ENCODE measurements at regions not wholly inside any gene's neighbourhood (a gene's known extent, or its start where the extent isn't known, plus 50 kb on each side); places are given as distances from the start of the nearest gene placed in this dataset.

GRCh38 chr9:21634951-21635350, 152.8 kb upstream of the IFNE start:
- Histone ChIP-seq H3K4me2 (ENCODE audit: control insufficient read depth, extremely low read depth, insufficient read depth, low read depth, low read length) (peak overlapping the region; percentile 35), H3K9me1 (ENCODE audit: control insufficient read depth, extremely low read depth, insufficient read depth, low read length) (no peaks in the 10 kb centered on the region), H3K4me3 (ENCODE audit: control insufficient read depth in 2 of 3, extremely low read depth in 1 of 3, insufficient read depth in 2 of 3, low read depth in 1 of 3, low read length in 3 of 3) (no peak overlapping the region), H4K20me1 (ENCODE audit: control insufficient read depth, extremely low read depth, insufficient read depth, low read length) (no peaks in the 10 kb centered on the region), H3K36me3 (ENCODE audit: control insufficient read depth in 2 of 2, extremely low read depth in 1 of 2, insufficient read depth in 2 of 2, low read length in 2 of 2) (no peaks in the 10 kb centered on the region), H3K27ac (ENCODE audit: control insufficient read depth, insufficient read depth, low read length) (peak overlapping the region; percentile 56), H3K4me1 (ENCODE audit: control insufficient read depth, extremely low read depth, insufficient read depth, low read length) (peaks cover 11% of the 10 kb centered on the region), H3K27me3 (ENCODE audit: control insufficient read depth, extremely low read depth, insufficient read depth, low read length) (no peaks in the 10 kb centered on the region), H2AFZ (ENCODE audit: control insufficient read depth, low read length) (no peak overlapping the region), H3K9ac (ENCODE audit: control insufficient read depth, extremely low read depth, insufficient read depth, low read length) (no peak overlapping the region), H3K9me3 (ENCODE audit: control insufficient read depth, low read depth, low read length) (no peaks in the 10 kb centered on the region), H3K79me2 (ENCODE audit: control insufficient read depth, insufficient read depth, low read length) (no peaks in the 10 kb centered on the region)
- FAIRE-seq (peak; percentile 58), DNase-seq (ENCODE audit: low read depth, low spot score) (no peak)
- dilution Hi-C loops (cut with MboI; ENCODE audit: extremely low pct_ligation_motif_present, low sequenced_read_pairs), result no loop called here
- TF ChIP-seq EZH2 (IDR thresholded peaks at IDR 0.05; ENCODE audit: low read length) (no peak), CTCF (optimal IDR thresholded peaks at IDR 0.05 in 1 of 3, IDR thresholded peaks at IDR 0.05 in 1 of 3, conservative IDR thresholded peaks at IDR 0.05 in 1 of 3; ENCODE audit: extremely low read depth in 1 of 3, insufficient read depth in 2 of 3, low read length in 3 of 3) (no peak)

- H4K20me1 ChIP-seq (ENCODE audit: control insufficient read depth, extremely low read depth, insufficient read depth, low read length), result no peaks in the 10 kb centered on the region
- no peaks in the 10 kb centered on the region for H3K79me2 ChIP-seq (ENCODE audit: control insufficient read depth, insufficient read depth, low read length)
- no peak overlapping the region for H2AFZ ChIP-seq (ENCODE audit: control insufficient read depth, low read length)
- H3K4me2 ChIP-seq (ENCODE audit: control insufficient read depth, extremely low read depth, insufficient read depth, low read depth, low read length), result no peak overlapping the region
- H3K36me3 ChIP-seq (ENCODE audit: control insufficient read depth in 2 of 2, extremely low read depth in 1 of 2, insufficient read depth in 2 of 2, low read length in 2 of 2), result no peaks in the 10 kb centered on the region
- no peaks in the 10 kb centered on the region for H3K27me3 ChIP-seq (ENCODE audit: control insufficient read depth, extremely low read depth, insufficient read depth, low read length)
- no peak for DNase-seq (ENCODE audit: low read depth, low spot score)
- H3K9me3 ChIP-seq (ENCODE audit: control insufficient read depth, low read depth, low read length), result no peaks in the 10 kb centered on the region
- dilution Hi-C loops (cut with MboI; ENCODE audit: extremely low pct_ligation_motif_present, low sequenced_read_pairs), result no loop called here
- no peaks in the 10 kb centered on the region for H3K9me1 ChIP-seq (ENCODE audit: control insufficient read depth, extremely low read depth, insufficient read depth, low read length)
- H3K4me3 ChIP-seq (ENCODE audit: control insufficient read depth in 2 of 3, extremely low read depth in 1 of 3, insufficient read depth in 2 of 3, low read depth in 1 of 3, low read length in 3 of 3), result no peak overlapping the region
- H3K27ac ChIP-seq (ENCODE audit: control insufficient read depth, insufficient read depth, low read length), result no peak overlapping the region
- no peak for FAIRE-seq
- peaks cover 11% of the 10 kb centered on the region for H3K4me1 ChIP-seq (ENCODE audit: control insufficient read depth, extremely low read depth, insufficient read depth, low read length)
- H3K9ac ChIP-seq (ENCODE audit: control insufficient read depth, extremely low read depth, insufficient read depth, low read length), result no peak overlapping the region
- TF ChIP-seq CTCF (optimal IDR thresholded peaks at IDR 0.05 in 1 of 3, IDR thresholded peaks at IDR 0.05 in 1 of 3, conservative IDR thresholded peaks at IDR 0.05 in 1 of 3; ENCODE audit: extremely low read depth in 1 of 3, insufficient read depth in 2 of 3, low read length in 3 of 3) (no peak), EZH2 (IDR thresholded peaks at IDR 0.05; ENCODE audit: low read length) (no peak)
Measured at GRCh38 chr9:21638104-21638503, 156.0 kb upstream of the IFNE start.
